Ishikawa (cell line): ENCODE measurements at regions not wholly inside any gene's neighbourhood (a gene's known extent, or its start where the extent isn't known, plus 50 kb on each side); places are given as distances from the start of the nearest gene placed in this dataset.

Experiments
- CREB1 ChIP-seq: IDR thresholded peaks from 2 replicates; pipeline ENCODE4 v1.6.1; 2012; ENCODE audit warnings: low read depth
- REST ChIP-seq: IDR thresholded peaks from 2 replicates; pipeline ENCODE4 v1.6.1; 2012; ENCODE audit warnings: low read depth, mild to moderate bottlenecking

DNA sequence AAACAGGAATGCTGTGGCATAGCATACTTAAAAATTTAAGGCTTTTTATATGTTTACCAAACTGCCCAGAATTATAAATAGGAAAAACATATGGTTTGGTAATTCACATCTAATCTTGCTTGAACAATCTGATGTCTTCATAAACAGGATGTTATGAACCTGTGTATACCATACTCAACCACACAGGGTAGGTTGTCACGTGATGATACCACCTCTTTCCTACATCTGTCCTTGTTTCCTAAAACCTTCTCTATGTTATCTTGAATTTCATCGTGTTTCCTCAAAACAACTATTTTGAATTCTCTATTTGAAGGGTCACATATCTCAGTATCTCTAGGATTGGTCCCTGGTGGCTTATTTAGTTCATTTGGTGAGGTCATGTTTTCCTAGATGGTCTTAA, 631.0 kb upstream of the PKN2 start:
- TF ChIP-seq CREB1 (no peak), REST (no peak)
